Endodermal cell (in vitro differentiated cells): ENCODE measurements at regions not wholly inside any gene's neighbourhood (a gene's known extent, or its start where the extent isn't known, plus 50 kb on each side); places are given as distances from the start of the nearest gene placed in this dataset.

ENCODE experiments used
- DNase-seq: peaks from one replicate; pipeline ENCODE4 v3.0.0-alpha.2; 2017
- H3K27ac ChIP-seq: 2 replicates; pipeline ENCODE4 v1.5.1; 2013; ENCODE audit warnings: mild to moderate bottlenecking, low read depth, low read length, moderate library complexity
- H3K27me3 ChIP-seq: 2 replicates; pipeline ENCODE4 v1.6.1; 2013; ENCODE audit warnings: mild to moderate bottlenecking, low read length, moderate library complexity; ENCODE audit not compliant: insufficient read depth, control insufficient read depth, poor library complexity, severe bottlenecking
- H3K36me3 ChIP-seq: 2 replicates; pipeline ENCODE4 v1.7.0; 2013; ENCODE audit warnings: mild to moderate bottlenecking, low read length, moderate library complexity; ENCODE audit not compliant: control insufficient read depth, insufficient read depth
- H3K4me1 ChIP-seq: one replicate; pipeline ENCODE4 v1.7.0; 2013; ENCODE audit warnings: low read length; ENCODE audit not compliant: control insufficient read depth, insufficient read depth
- H3K4me3 ChIP-seq: 2 replicates; pipeline ENCODE4 v1.5.1; 2013; ENCODE audit warnings: mild to moderate bottlenecking, low read length, moderate library complexity
- H3K9ac ChIP-seq: 2 replicates; pipeline ENCODE4 v1.6.1; 2013; ENCODE audit warnings: mild to moderate bottlenecking, low read length, moderate library complexity; ENCODE audit not compliant: poor library complexity, severe bottlenecking; ENCODE audit errors: extremely low read depth
- H3K9me3 ChIP-seq: 2 replicates; pipeline ENCODE4 v1.6.1; 2013; ENCODE audit warnings: mild to moderate bottlenecking, low read length, moderate library complexity; ENCODE audit not compliant: control insufficient read depth
- H3K27ac Mint-ChIP-seq: 2 replicates; pipeline ENCODE4 v1.8.0; 2020; ENCODE audit warnings: mixed read lengths
- H3K27me3 Mint-ChIP-seq: 2 replicates; pipeline ENCODE4 v1.8.0; 2021; ENCODE audit warnings: mild to moderate bottlenecking, mixed read lengths; ENCODE audit not compliant: insufficient read depth
- H3K36me3 Mint-ChIP-seq: 2 replicates; pipeline ENCODE4 v1.8.0; 2020; ENCODE audit warnings: low read depth, mixed read lengths
- H3K4me1 Mint-ChIP-seq: 2 replicates; pipeline ENCODE4 v1.8.0; 2020; ENCODE audit warnings: mixed read lengths
- H3K4me3 Mint-ChIP-seq: 2 replicates; pipeline ENCODE4 v1.8.0; 2020; ENCODE audit warnings: mild to moderate bottlenecking, moderate library complexity, mixed read lengths
- H3K9me3 Mint-ChIP-seq: 2 replicates; pipeline ENCODE4 v1.8.0; 2020; ENCODE audit warnings: mild to moderate bottlenecking, mixed read lengths
- CTCF ChIP-seq: fragments of 200-600 bp; sonication (generic); conservative IDR thresholded peaks from 2 replicates; pipeline ENCODE4 v1.5.0; 2021; ENCODE audit warnings: antibody characterized with exemption, mild to moderate bottlenecking
- WGBS, 2 experiments: methylation state at CpG; one replicate each; pipeline versions ENCODE4 v1.1.5 to v1.1.7; 2013; ENCODE audit warnings: missing lambda C conversion rate in 2 of 2, mixed read lengths in 1 of 2; ENCODE audit not compliant: insufficient coverage in 1 of 2, insufficient read length in 1 of 2; 5-methylcytosine and 5-hydroxymethylcytosine counted together

DNA sequence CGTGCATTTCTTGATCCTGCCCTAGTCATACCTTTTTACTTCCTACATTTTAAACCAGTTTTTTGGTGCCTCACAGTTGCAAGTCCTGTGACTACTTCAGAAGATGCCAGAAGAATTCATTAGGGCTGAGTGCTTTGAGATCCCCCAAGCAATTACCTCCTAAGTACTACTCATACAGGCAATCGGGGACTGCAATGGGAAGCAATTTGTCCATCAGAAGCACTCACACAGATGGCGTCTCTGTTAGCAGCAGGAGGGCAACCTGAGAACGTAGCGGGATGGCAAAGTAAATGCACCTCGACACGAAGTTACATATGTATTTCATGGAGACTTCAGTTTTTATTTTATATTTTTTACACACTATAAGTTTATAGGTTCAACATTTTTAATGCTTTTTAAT lies 188.3 kb downstream of the CAPZA3 start:
- Histone ChIP-seq H3K36me3 (no peaks in the 10 kb centered on the region), H3K9me3 (peaks cover 17% of the 10 kb centered on the region), H3K4me3 (no peak overlapping the region), H3K9ac (no peak overlapping the region), H3K4me1 (no peaks in the 10 kb centered on the region), H3K27me3 (no peaks in the 10 kb centered on the region), H3K27ac (no peak overlapping the region)
- WGBS, 2 experiments: 88 to 89% methylated on average over 3 to 5 of the region's 7 CpGs
- Mint-ChIP-seq H3K36me3 (peaks cover 2% of the 10 kb centered on the region), H3K4me1 (peaks cover 2% of the 10 kb centered on the region), H3K9me3 (peaks cover 13% of the 10 kb centered on the region), H3K27me3 (no peaks in the 10 kb centered on the region), H3K4me3 (no peak overlapping the region), H3K27ac (no peak overlapping the region)
- TF ChIP-seq CTCF: no peak
- DNase-seq: no peak

- H3K4me3 ChIP-seq: no peak overlapping the region
- no peak for DNase-seq
- Mint-ChIP-seq H3K36me3 (peaks cover 2% of the 10 kb centered on the region), H3K27me3 (no peaks in the 10 kb centered on the region), H3K9me3 (peaks cover 13% of the 10 kb centered on the region), H3K4me3 (no peak overlapping the region), H3K4me1 (peaks cover 2% of the 10 kb centered on the region), H3K27ac (no peak overlapping the region)
- H3K27ac ChIP-seq: no peak overlapping the region
- H3K4me1 ChIP-seq: no peaks in the 10 kb centered on the region
- no peak overlapping the region for H3K9ac ChIP-seq
- H3K36me3 ChIP-seq: no peaks in the 10 kb centered on the region
- peaks cover 17% of the 10 kb centered on the region for H3K9me3 ChIP-seq
- no peaks in the 10 kb centered on the region for H3K27me3 ChIP-seq
- WGBS, 2 experiments: 67 to 69% methylated on average over 2 of the region's 2 CpGs
- TF ChIP-seq CTCF: no peak
Measured at GRCh38 chr12:18932211-18932610, 194.3 kb downstream of the CAPZA3 start.

- DNase-seq: no peak
- Mint-ChIP-seq H3K27ac (no peak overlapping the region), H3K27me3 (no peaks in the 10 kb centered on the region), H3K4me1 (peaks cover 2% of the 10 kb centered on the region), H3K4me3 (no peak overlapping the region), H3K9me3 (peaks cover 13% of the 10 kb centered on the region), H3K36me3 (peaks cover 2% of the 10 kb centered on the region)
- no peak for TF ChIP-seq CTCF
- 67 to 100% methylated on average over 1 to 2 of the region's 2 CpGs for whole genome bisulfite sequencing, 2 experiments
- no peaks in the 10 kb centered on the region for H3K36me3 ChIP-seq
- no peaks in the 10 kb centered on the region for H3K4me1 ChIP-seq
- H3K9me3 ChIP-seq: peaks cover 17% of the 10 kb centered on the region
- no peaks in the 10 kb centered on the region for H3K27me3 ChIP-seq
- H3K27ac ChIP-seq: no peak overlapping the region
- H3K9ac ChIP-seq: no peak overlapping the region
- no peak overlapping the region for H3K4me3 ChIP-seq
Measured at GRCh38 chr12:18932715-18933114, 194.8 kb downstream of the CAPZA3 start.
